DMS79 (cell line): ENCODE measurements at regions not wholly inside any gene's neighbourhood (a gene's known extent, or its start where the extent isn't known, plus 50 kb on each side); places are given as distances from the start of the nearest gene placed in this dataset.

Experiments used
- DNase-seq: peaks from one replicate; lab custom pipeline; 2025; lab: John Stamatoyannopoulos, UW

DNA sequence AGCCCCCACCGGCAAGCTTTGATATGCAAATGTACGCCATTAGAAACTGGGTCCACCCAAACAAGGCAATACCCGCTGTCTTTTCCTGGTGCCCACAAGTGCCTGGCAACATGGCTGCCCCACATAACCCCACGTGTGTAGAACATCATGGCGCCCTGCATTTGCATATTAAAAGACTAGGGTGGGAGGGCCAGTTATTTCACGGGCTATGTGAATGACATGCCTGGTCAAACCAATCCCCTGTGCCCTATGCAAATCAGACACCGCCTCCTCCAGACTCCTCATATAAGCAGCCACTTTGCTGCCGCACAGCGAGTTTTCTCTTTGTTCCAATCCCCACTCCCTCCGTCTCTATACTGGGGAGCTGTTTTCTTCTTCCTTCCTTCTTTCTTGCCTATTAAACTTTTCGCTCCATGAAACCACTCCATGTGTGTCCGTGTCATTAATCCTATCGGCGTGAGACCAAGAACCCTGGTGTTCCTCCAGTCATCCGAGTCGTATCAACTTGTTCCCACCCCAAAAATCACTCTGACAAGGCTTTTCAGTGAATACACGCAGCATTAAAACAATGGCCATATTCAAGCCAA is 112.6 kb upstream of the SORBS2 start:
- no peak for DNase-seq

- no peak for DNase-seq
Observed at GRCh38 chr4:185925910-185926360, 113.9 kb upstream of the SORBS2 start.

DNA sequence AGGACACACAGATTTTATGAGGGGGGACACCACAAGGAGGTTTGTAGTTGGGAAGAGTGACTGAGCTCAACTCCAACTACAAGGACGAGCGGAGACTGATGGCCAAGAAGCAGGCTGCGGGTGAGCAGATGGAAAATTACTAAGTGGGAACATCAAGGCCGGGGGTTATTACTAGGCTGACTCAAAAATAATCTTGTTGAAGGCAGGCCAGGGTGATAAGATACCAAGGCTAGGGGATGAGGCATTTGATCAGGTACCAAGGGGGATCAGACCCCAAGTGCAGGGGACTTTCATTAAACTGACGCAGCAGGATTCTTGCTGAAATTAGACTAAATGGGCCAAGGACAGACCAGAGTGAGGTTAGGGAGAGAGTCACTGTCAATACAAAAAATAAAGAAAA is 119.4 kb upstream of the SORBS2 start:
- DNase-seq, result no peak

- DNase-seq, result no peak
Observed at GRCh38 chr4:185931986-185932385, 120.0 kb upstream of the SORBS2 start.

GRCh38 chr4:185932491-185932890 is 120.5 kb upstream of the SORBS2 start:
- DNase-seq, result no peak

GRCh38 chr4:185933078-185933581 is 121.1 kb upstream of the SORBS2 start:
- no peak for DNase-seq

- DNase-seq, result no peak
Observed at GRCh38 chr4:185936650-185937376, 124.8 kb upstream of the SORBS2 start.

DNA sequence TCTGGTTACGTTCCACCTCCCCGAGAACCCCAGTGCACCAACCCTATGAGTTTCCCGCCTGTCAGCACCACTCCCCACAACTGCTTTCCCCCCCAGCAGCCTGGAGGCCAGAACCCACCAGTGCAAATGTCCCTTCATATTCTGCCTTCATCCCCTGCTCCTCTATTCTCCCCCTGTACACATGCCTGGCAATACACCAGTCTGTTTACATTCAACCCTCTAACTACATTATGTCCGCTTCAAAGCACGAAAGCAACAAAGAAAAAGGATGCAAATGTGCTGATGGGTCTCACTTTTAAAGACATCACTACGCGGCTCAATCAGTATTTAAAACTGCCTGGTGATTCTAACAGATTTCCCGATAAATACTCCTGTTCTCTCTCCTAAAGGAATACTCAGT is 126.7 kb upstream of the SORBS2 start:
- DNase-seq, result no peak

- DNase-seq, result no peak
Observed at GRCh38 chr4:185941461-185941860, 127.5 kb upstream of the TLR3 start.

GRCh38 chr4:185945252-185945651 is 123.7 kb upstream of the TLR3 start:
- no peak for DNase-seq

- no peak for DNase-seq
Observed at GRCh38 chr4:185945906-185946305, 123.0 kb upstream of the TLR3 start.

- DNase-seq, result no peak
Observed at GRCh38 chr4:185950891-185951290, 118.1 kb upstream of the TLR3 start.

DNA sequence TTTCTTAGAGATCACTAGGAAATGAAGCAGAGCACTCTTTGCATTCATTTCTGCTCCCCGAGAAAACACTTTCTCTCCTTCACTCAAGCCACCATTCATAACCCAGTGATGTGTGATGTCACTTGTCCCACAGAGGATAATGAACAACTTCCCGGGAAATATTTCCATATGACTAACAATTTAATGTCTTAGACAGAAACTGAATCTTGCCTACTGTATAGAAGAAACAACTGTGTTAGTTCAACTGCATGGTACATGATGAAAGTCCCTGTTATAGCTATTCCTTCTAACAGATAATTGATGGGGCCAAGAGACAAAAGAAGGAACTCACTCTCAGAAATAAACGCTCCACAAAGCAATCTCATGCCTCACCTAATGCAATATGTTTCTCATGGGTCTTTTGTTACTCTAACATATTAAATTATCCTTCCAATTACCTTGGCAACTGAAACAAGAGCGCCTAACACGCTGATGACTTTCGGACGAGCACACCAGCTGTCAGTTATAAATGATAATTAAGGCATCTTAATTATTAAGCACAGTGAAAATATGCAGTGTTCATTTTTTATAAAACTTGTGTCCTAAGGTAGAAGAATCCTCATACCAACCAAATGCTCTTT is 113.7 kb upstream of the TLR3 start:
- DNase-seq, result no peak

DNA sequence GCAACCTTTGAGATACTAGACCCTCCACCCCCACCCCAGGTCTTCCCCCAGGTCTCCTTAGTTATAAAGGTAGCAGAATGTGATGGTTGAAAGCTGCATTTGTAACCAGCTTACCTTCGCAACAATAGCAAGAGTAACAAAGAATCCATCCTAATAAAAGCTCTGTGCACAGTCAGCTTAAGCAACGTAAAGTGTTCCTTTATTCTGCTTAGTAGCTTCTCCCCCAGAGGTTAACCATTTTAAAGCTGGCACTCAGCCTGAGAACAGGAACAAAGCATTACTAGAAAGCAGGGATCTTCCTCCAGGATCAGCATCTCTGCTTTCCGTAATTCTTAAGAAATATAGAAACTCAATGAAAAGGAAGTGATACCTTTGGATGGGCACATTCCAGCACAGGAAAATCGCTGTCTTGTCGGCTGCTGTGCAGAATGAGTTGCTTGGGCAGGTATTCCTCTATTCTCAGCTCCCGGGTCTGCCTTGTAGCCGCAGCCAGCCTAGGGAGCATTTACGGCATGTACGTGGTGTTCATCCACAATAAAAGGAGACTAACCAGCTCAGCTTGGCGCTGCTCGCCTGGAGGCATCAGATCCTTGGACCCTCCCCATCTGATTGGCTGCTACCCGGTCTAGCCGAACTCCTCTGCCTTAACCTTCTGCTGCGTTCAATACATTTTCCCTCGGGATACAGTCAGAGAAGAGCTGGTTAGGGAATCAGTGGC is 113.0 kb upstream of the TLR3 start:
- DNase-seq, result no peak

DNA sequence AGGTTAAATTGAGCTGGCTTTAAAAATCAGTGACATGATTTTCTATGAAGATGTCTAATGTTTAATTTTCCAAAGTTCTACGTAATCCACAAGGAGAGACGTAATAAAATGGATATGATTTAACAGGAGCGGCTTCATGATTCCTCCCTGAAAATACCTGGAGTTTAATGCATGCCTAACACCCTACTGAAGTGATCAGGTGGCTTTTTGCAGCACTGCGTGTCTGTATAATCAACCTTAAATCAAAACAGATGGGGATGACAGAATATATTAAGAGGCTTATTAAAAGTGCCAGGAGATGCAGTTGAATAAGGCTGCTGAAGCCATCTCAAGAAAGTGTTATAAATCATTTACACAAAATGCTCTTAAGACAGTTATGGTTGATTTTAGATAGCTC is 112.4 kb upstream of the TLR3 start:
- DNase-seq, result no peak

DNA sequence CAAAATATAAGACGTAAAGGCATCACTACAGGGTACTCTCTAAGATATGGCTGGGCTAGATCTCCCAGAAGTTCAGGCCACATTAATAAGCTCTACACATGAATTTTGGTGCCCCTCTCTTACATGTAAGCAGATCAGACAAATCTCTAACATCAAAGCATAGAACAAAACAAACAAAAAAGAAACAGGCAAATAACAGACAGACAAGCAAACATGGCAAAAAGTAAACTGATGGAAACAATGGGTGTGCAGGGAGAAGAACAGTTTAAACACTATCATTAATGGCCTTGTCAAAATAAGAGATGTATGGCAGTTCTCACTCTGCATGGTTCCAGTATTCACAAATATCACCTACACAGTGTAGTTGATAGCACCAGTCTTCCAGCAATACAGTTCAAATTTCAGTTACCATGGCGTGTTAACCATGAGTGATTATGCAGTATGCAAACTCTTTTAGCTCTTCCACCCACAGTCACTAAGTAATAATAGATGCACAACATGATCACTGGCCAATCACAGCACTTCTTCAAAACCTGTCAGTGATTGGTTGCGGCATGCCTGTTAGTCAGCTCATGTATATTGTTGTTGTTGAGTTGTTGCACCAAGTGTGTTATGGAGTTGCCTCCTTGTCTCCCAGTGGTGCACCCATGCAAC is 110.7 kb upstream of the TLR3 start:
- no peak for DNase-seq

DNA sequence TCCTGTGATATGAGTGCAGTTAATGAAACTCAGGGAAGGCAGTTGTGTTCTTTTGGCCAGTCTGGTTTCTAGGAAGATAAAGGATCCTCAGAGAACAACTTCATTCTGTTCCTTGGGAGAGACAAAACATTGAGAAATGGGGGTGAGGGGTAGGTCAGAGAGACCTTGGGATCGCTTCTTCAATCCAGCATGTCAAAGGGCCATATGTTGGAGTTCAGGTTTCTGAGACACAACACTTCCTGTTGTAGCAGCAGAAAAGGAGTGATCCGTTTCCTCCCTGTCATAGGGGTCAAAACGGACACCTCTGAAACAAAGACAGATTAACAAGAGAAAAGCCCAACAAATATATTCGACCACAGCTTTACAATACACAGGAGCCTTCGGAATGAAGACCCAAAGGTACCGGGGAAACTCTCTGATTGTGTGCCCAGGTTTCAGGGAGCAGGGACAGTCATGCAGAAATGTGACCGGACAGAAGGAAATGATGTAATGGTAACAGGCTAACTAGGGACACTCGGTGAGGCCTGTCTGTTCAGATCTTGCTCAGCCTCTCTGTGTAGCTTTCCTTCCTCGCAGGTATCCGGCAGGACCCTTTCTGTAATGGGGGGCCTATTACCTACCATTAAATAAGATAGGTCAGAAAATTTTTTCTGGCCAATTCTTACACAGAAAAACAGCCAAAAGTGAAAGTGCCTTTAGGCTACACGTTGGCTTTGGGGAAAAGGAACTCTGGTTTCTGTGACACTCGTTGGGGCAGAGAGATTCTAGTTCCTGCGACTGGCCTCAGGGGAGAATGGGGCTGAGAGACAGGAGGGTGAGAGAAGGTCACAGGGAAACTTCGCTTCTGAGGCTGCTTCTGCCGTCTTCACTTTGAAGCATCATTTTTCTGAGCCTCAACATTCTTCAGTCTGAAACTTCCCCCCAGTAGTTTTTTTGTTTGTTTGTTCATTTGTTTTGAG is 103.3 kb upstream of the TLR3 start:
- no peak for DNase-seq

DNA sequence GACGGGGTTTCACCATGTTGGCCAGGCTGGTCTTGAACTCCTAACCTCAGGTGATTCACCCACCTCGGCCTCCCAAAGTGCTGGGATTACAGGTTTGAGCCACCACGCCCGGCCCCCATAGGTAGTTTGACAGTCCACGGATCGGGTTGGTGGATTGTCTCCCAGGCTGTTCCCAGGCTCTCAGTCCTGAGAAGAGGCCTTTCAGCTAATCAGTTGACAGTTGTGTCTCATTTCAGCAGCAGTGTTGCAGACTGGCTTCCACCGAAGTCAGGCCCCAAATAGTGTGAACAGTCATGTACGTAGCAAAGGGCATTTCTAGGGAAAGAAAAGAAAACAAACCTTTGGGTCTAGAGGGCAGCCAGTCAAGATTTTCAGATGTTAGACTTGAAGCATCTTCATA is 102.4 kb upstream of the TLR3 start:
- no peak for DNase-seq

DNA sequence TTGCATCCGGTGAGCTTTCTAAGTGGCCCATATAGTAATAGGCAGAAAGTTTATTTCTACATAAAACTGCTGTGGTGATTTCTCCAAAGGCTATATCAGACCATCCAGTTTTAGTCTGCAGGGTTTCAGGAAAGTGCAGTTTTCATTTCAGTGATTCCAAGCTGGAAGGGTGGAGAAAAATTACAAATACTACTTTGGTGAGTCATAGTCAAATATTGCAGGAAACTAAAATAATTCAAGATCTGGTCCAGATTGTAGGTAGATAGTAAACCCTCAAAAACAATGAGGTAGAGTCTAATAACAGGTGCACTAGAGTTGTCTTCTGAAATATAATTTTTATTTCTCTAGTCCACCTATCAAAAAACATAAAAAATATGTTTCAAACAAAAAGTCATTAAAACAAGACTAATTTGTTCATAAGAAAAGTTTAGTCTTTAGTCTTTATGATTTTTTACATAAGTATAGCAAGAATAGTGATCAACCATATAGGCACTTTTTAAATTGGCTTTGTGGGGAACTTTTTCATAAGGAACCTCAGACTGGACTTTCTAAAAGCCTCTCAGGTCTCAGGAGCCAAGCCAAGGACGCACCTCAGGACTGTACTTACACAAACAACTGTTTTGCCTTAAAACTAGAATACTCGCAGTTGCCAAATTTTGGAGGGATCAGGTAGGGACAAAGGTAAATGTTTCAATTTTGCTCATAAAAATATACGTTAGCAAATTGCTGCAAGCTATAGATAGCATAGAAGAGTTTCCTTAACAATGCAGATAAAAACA is 101.8 kb upstream of the TLR3 start:
- DNase-seq, result no peak

GRCh38 chr4:185969657-185970056 is 99.3 kb upstream of the TLR3 start:
- DNase-seq, result no peak
